Loucy (cell line): ENCODE measurements at regions not wholly inside any gene's neighbourhood (a gene's known extent, or its start where the extent isn't known, plus 50 kb on each side); places are given as distances from the start of the nearest gene placed in this dataset.

Experiments
- H2AFZ ChIP-seq: fragments of 200-600 bp; sonication (generic); 2 replicates; pipeline ENCODE4 v1.6.0; 2016; ENCODE audit warnings: antibody characterized with exemption, mild to moderate bottlenecking, low read length, moderate library complexity
- H3F3A ChIP-seq: fragments of 200-600 bp; 2 replicates; pipeline ENCODE4 v1.6.0; 2016; ENCODE audit warnings: antibody characterized with exemption, low read depth, mild to moderate bottlenecking
- H3K27me3 ChIP-seq: fragments of 200-600 bp; sonication (generic); 2 replicates; pipeline ENCODE4 v1.6.1; 2014; ENCODE audit warnings: low read length, mild to moderate bottlenecking; ENCODE audit not compliant: insufficient read depth, poor library complexity, severe bottlenecking
- H3K36me3 ChIP-seq: fragments of 200-600 bp; sonication (generic); 2 replicates; pipeline ENCODE4 v1.6.1; 2016; ENCODE audit warnings: low read length; ENCODE audit not compliant: insufficient read depth
- H3K4me1 ChIP-seq: fragments of 200-600 bp; sonication (generic); 2 replicates; pipeline ENCODE4 v1.5.1; 2014; ENCODE audit warnings: low read length, mild to moderate bottlenecking; ENCODE audit not compliant: insufficient read depth, poor library complexity, severe bottlenecking
- H3K4me2 ChIP-seq: fragments of 200-600 bp; sonication (generic); 2 replicates; pipeline ENCODE4 v1.6.0; 2014; ENCODE audit warnings: antibody characterized with exemption, low read length, low read depth, mild to moderate bottlenecking; ENCODE audit not compliant: poor library complexity, severe bottlenecking
- H3K4me3 ChIP-seq: fragments of 200-600 bp; sonication (generic); 2 replicates; pipeline ENCODE4 v1.5.1; 2014; ENCODE audit warnings: low read length, mild to moderate bottlenecking, mixed read lengths; ENCODE audit not compliant: poor library complexity, severe bottlenecking
- H3K79me2 ChIP-seq: fragments of 200-600 bp; sonication (generic); 2 replicates; pipeline ENCODE4 v1.6.1; 2014; ENCODE audit warnings: low read length; ENCODE audit not compliant: insufficient read depth
- H3K9ac ChIP-seq: fragments of 200-600 bp; sonication (generic); 2 replicates; pipeline ENCODE4 v1.6.0; 2014; ENCODE audit warnings: mild to moderate bottlenecking, low read depth, low read length, moderate library complexity; ENCODE audit not compliant: poor library complexity, severe bottlenecking
- H3K9me2 ChIP-seq: fragments of 200-600 bp; sonication (generic); replicated peaks from 2 replicates; pipeline ENCODE4 v1.6.1; 2016; ENCODE audit warnings: low read depth, low read length, mixed read lengths
- H3K9me3 ChIP-seq: fragments of 200-600 bp; sonication (generic); 2 replicates; pipeline ENCODE4 v1.6.1; 2014; ENCODE audit warnings: mild to moderate bottlenecking, antibody characterized with exemption, low read length, low read depth; ENCODE audit not compliant: insufficient read depth
- H4K20me1 ChIP-seq: fragments of 200-600 bp; sonication (generic); 2 replicates; pipeline ENCODE4 v1.6.0; 2014; ENCODE audit warnings: antibody characterized with exemption, low read length, mild to moderate bottlenecking; ENCODE audit not compliant: insufficient read depth, poor library complexity, severe bottlenecking
- CTCF ChIP-seq: fragments of 200-600 bp; sonication (generic); conservative IDR thresholded peaks from 2 replicates; pipeline ENCODE4 v1.5.1; 2014; ENCODE audit warnings: mild to moderate bottlenecking, antibody characterized with exemption, low read length
- EZH2phosphoT487 ChIP-seq: fragments of 200-600 bp; IDR thresholded peaks from 2 replicates; pipeline ENCODE4 v1.6.1; 2018; ENCODE audit warnings: antibody characterized with exemption, mild to moderate bottlenecking, moderate library complexity, borderline replicate concordance

- Histone ChIP-seq H3K9me3 (no peaks in the 10 kb centered on the region), H4K20me1 (no peaks in the 10 kb centered on the region), H3K4me3 (no peak overlapping the region), H3F3A (no peaks in the 10 kb centered on the region), H3K9me2 (no peaks in the 10 kb centered on the region), H3K9ac (no peak overlapping the region), H3K79me2 (no peaks in the 10 kb centered on the region), H3K4me2 (no peak overlapping the region), H3K36me3 (no peaks in the 10 kb centered on the region), H2AFZ (no peak overlapping the region), H3K4me1 (no peaks in the 10 kb centered on the region), H3K27me3 (no peaks in the 10 kb centered on the region)
- TF ChIP-seq EZH2phosphoT487 (no peak), CTCF (no peak)
These were observed 187.5 kb upstream of the ZC3H12A start for GRCh38 chr1:37286881-37287280.

- Histone ChIP-seq H3K9ac (no peak overlapping the region), H4K20me1 (no peaks in the 10 kb centered on the region), H3K36me3 (no peaks in the 10 kb centered on the region), H3K9me2 (no peaks in the 10 kb centered on the region), H3K9me3 (no peaks in the 10 kb centered on the region), H2AFZ (no peak overlapping the region), H3K4me2 (no peak overlapping the region), H3K79me2 (no peaks in the 10 kb centered on the region), H3K27me3 (no peaks in the 10 kb centered on the region), H3F3A (no peaks in the 10 kb centered on the region), H3K4me3 (no peak overlapping the region), H3K4me1 (no peaks in the 10 kb centered on the region)
- TF ChIP-seq EZH2phosphoT487 (no peak), CTCF (no peak)
These were observed 185.5 kb upstream of the ZC3H12A start for GRCh38 chr1:37288900-37289299.

GRCh38 chr1:37290718-37291117 is 183.7 kb upstream of the ZC3H12A start:
- no peak for TF ChIP-seq CTCF
- TF ChIP-seq EZH2phosphoT487: no peak
- no peaks in the 10 kb centered on the region for H3K9me2 ChIP-seq
- H3K9ac ChIP-seq: no peak overlapping the region
- no peaks in the 10 kb centered on the region for H3K79me2 ChIP-seq
- no peaks in the 10 kb centered on the region for H3K4me1 ChIP-seq
- H3K36me3 ChIP-seq: no peaks in the 10 kb centered on the region
- no peaks in the 10 kb centered on the region for H4K20me1 ChIP-seq
- H3K27me3 ChIP-seq: no peaks in the 10 kb centered on the region
- no peaks in the 10 kb centered on the region for H3K9me3 ChIP-seq
- H3F3A ChIP-seq: no peaks in the 10 kb centered on the region
- no peak overlapping the region for H2AFZ ChIP-seq
- H3K4me3 ChIP-seq: no peak overlapping the region
- no peak overlapping the region for H3K4me2 ChIP-seq
